ENCODE measurements at regions not wholly inside any gene's neighbourhood (a gene's known extent, or its start where the extent isn't known, plus 50 kb on each side); places are given as distances from the start of the nearest gene placed in this dataset.

DNA sequence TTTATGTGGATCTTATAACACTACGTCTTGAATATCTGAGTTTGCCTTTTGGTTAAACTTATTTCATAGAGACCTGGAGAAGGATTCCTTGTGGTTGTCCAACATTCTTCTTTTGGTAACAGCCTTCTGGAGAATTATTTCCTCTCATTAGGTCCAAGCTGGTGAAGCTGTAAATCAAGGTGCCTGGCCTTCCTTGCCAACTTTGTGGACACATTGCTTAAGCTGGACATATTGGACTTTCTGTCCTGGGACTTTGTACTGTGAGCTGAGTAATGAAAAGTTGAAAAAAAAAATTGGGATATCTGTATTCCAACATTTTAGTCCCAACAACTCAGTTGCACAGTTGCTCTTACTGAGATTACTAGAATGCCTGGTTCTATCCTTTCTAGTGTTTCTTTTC is 186.2 kb downstream of the HAO1 start:
- no peak for TF ChIP-seq POLR2A (IDR thresholded peaks at IDR 0.05)
- TF ChIP-seq, protein P1, sequence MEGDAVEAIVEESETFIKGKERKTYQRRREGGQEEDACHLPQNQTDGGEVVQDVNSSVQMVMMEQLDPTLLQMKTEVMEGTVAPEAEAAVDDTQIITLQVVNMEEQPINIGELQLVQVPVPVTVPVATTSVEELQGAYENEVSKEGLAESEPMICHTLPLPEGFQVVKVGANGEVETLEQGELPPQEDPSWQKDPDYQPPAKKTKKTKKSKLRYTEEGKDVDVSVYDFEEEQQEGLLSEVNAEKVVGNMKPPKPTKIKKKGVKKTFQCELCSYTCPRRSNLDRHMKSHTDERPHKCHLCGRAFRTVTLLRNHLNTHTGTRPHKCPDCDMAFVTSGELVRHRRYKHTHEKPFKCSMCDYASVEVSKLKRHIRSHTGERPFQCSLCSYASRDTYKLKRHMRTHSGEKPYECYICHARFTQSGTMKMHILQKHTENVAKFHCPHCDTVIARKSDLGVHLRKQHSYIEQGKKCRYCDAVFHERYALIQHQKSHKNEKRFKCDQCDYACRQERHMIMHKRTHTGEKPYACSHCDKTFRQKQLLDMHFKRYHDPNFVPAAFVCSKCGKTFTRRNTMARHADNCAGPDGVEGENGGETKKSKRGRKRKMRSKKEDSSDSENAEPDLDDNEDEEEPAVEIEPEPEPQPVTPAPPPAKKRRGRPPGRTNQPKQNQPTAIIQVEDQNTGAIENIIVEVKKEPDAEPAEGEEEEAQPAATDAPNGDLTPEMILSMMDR (IDR thresholded peaks at IDR 0.05): no peak

Measured in uterus (tissue), 2 donors.